SK-N-SH (cell line): ENCODE measurements at regions not wholly inside any gene's neighbourhood (a gene's known extent, or its start where the extent isn't known, plus 50 kb on each side); places are given as distances from the start of the nearest gene placed in this dataset.
"Not testable (repeated sequence)": the region's sequence is repeated elsewhere in the genome, so short reads cannot be mapped to it uniquely, and the experiment has no call there.

ENCODE experiments used
- CTCF ChIA-PET: fragments of 300-600, 350-600 bp; formaldehyde crosslinking; extraction: SDS; loops from one replicate; lab custom pipeline; 2021; lab: Yijun Ruan, JAX
- POLR2A ChIA-PET: fragments of 350-600 bp; sonication (Branson Sonifier 250); formaldehyde crosslinking; extraction: SDS; loops from one replicate; lab custom pipeline; 2020; ENCODE audit warnings: antibody characterized with exemption, inconsistent platforms; lab: Yijun Ruan, JAX
- DNase-seq: peaks from one replicate; pipeline ENCODE4 v3.0.0; 2012
- H2AFZ ChIP-seq: fragments of 200-600 bp; sonication (generic); 2 replicates; pipeline ENCODE4 v1.8.1; 2016; ENCODE audit warnings: antibody characterized with exemption, mild to moderate bottlenecking, low read depth
- H3F3A ChIP-seq: fragments of 200-600 bp; sonication (generic); replicated peaks from 2 replicates; pipeline ENCODE3; 2016; ENCODE audit warnings: antibody characterized with exemption, mild to moderate bottlenecking; ENCODE audit not compliant: insufficient read depth
- H3K27ac ChIP-seq, 2 experiments: fragments of 200-500 bp in 1 of 2; fragments of 200-600 bp in 1 of 2; sonication (Bioruptor generic) in 1 of 2; sonication (generic), shearing (Covaris generic) in 1 of 2; 2 replicates each; pipeline versions ENCODE4 v1.5.1 to v1.6.1; 2014 to 2016; ENCODE audit warnings: low read depth in 2 of 2, inconsistent platforms in 1 of 2, low read length in 1 of 2, mild to moderate bottlenecking in 1 of 2, mixed read lengths in 1 of 2
- H3K27me3 ChIP-seq: fragments of 200-600 bp; sonication (generic), shearing (Covaris generic); 2 replicates; pipeline ENCODE4 v1.6.1; 2016; ENCODE audit warnings: mixed run types; ENCODE audit not compliant: insufficient read depth
- H3K36me3 ChIP-seq, 2 experiments: fragments of 200-500 bp in 1 of 2; fragments of 200-600 bp in 1 of 2; sonication (Bioruptor generic) in 1 of 2; sonication (generic) in 1 of 2; replicated peaks in 1 of 2; 2 replicates each; pipeline versions ENCODE3 to v1.5.1; 2014 to 2016; ENCODE audit warnings: low read length in 1 of 2, mild to moderate bottlenecking in 1 of 2; ENCODE audit not compliant: insufficient read depth in 2 of 2, control insufficient read depth in 1 of 2
- H3K4me1 ChIP-seq, 2 experiments: fragments of 200-500 bp in 1 of 2; fragments of 200-600 bp in 1 of 2; sonication (Bioruptor generic) in 1 of 2; sonication (generic), shearing (Covaris generic) in 1 of 2; 2 replicates each; pipeline versions ENCODE4 v1.5.1 to v1.6.1; 2014 to 2016; ENCODE audit warnings: low read depth in 1 of 2, low read length in 1 of 2, mixed run types in 1 of 2; ENCODE audit not compliant: insufficient read depth in 2 of 2, control insufficient read depth in 1 of 2
- H3K4me2 ChIP-seq: fragments of 200-600 bp; sonication (generic), shearing (Covaris generic); 2 replicates; pipeline ENCODE4 v1.6.1; 2017; ENCODE audit warnings: mixed run types
- H3K4me3 ChIP-seq, 2 experiments: fragments of 200-500 bp in 1 of 2; fragments of 200-600 bp in 1 of 2; sonication (Bioruptor generic) in 1 of 2; sonication (generic), shearing (Covaris generic) in 1 of 2; 2 replicates each; pipeline versions ENCODE4 v1.5.1 to v1.8.1; 2014 to 2016; ENCODE audit warnings: low read depth in 2 of 2, inconsistent platforms in 1 of 2, low read length in 1 of 2, mild to moderate bottlenecking in 1 of 2, mixed read lengths in 1 of 2, moderate library complexity in 1 of 2
- H3K79me2 ChIP-seq: fragments of 200-600 bp; sonication (generic); 2 replicates; pipeline ENCODE4 v1.8.1; 2017; ENCODE audit warnings: mild to moderate bottlenecking; ENCODE audit not compliant: insufficient read depth
- H3K9ac ChIP-seq: fragments of 200-600 bp; sonication (generic); 2 replicates; pipeline ENCODE4 v1.6.1; 2017; ENCODE audit warnings: mixed run types
- H3K9me2 ChIP-seq: fragments of 200-600 bp; sonication (generic); 2 replicates; pipeline ENCODE4 v1.6.1; 2017; ENCODE audit warnings: mixed run types
- H3K9me3 ChIP-seq: fragments of 200-600 bp; sonication (generic); 2 replicates; pipeline ENCODE4 v1.6.1; 2017; ENCODE audit warnings: mixed run types, mild to moderate bottlenecking, moderate library complexity
- H4K20me1 ChIP-seq: fragments of 200-600 bp; sonication (generic); 2 replicates; pipeline ENCODE4 v1.6.1; 2017; ENCODE audit warnings: mild to moderate bottlenecking, mixed run types; ENCODE audit not compliant: insufficient read depth
- CHD2 ChIP-seq: fragments of 150-350 bp; IDR thresholded peaks from 2 replicates; pipeline ENCODE4 v1.6.1; 2018; ENCODE audit warnings: low read length; ENCODE audit not compliant: partially characterized antibody
- ELF1 ChIP-seq: IDR thresholded peaks from 2 replicates; pipeline ENCODE4 v1.4.0; 2012
- EP300 ChIP-seq, 2 experiments: IDR thresholded peaks; 2 replicates each; pipeline versions ENCODE4 v1.4.0 to v1.6.1; 2012; ENCODE audit warnings: borderline replicate concordance in 1 of 2, low read depth in 1 of 2, low read length in 1 of 2
- FOSL2 ChIP-seq: IDR thresholded peaks from 2 replicates; pipeline ENCODE4 v1.4.0; 2012; ENCODE audit warnings: low read depth, mild to moderate bottlenecking, moderate library complexity, borderline replicate concordance
- FOXJ3 ChIP-seq: sonication (generic); formaldehyde crosslinking; IDR thresholded peaks from 2 replicates; pipeline ENCODE4 v1.5.1; 2020; ENCODE audit warnings: mild to moderate bottlenecking, missing genetic modification reagents
- GABPA ChIP-seq: IDR thresholded peaks from 2 replicates; pipeline ENCODE4 v1.4.0; 2012; ENCODE audit warnings: low read depth, mild to moderate bottlenecking
- GATA2 ChIP-seq: sonication (generic); formaldehyde crosslinking; IDR thresholded peaks from 2 replicates; pipeline ENCODE4 v1.5.0; 2020; ENCODE audit warnings: mild to moderate bottlenecking, missing genetic modification reagents
- JUND ChIP-seq: IDR thresholded peaks from 2 replicates; pipeline ENCODE4 v1.4.0; 2012
- MXI1 ChIP-seq: IDR thresholded peaks from 2 replicates; pipeline ENCODE4 v1.6.1; 2012; ENCODE audit warnings: mild to moderate bottlenecking, low read depth, low read length, improper control_type of control experiment
- NFIC ChIP-seq: IDR thresholded peaks from 2 replicates; pipeline ENCODE4 v1.4.0; 2012; ENCODE audit warnings: borderline replicate concordance
- RFX5 ChIP-seq: IDR thresholded peaks from 2 replicates; pipeline ENCODE4 v1.6.1; 2012; ENCODE audit warnings: mild to moderate bottlenecking, improper control_type of control experiment, low read length
- RXRA ChIP-seq: IDR thresholded peaks from 2 replicates; pipeline ENCODE4 v1.4.0; 2012; ENCODE audit warnings: low read depth, mild to moderate bottlenecking, borderline replicate concordance
- SIN3A ChIP-seq: IDR thresholded peaks from 2 replicates; pipeline ENCODE4 v1.6.1; 2012; ENCODE audit warnings: low read depth, mild to moderate bottlenecking, low read length, moderate library complexity, borderline replicate concordance
- YY1 ChIP-seq: IDR thresholded peaks from 2 replicates; pipeline ENCODE4 v1.4.0; 2012; ENCODE audit warnings: low read depth, mild to moderate bottlenecking
- WGBS: methylation state at CpG from one replicate; pipeline ENCODE4 v1.1.6; 2017; ENCODE audit warnings: low lambda C conversion rate; 5-methylcytosine and 5-hydroxymethylcytosine counted together
- TF ChIP-seq, protein P1 (sequence below): fragments of 150-350 bp; IDR thresholded peaks from 2 replicates; pipeline ENCODE4 v1.6.1; 2017; ENCODE audit warnings: antibody characterized with exemption, low read length, low read depth, borderline replicate concordance
- TF ChIP-seq, protein P2 (sequence below): fragments of 200-600 bp; sonication (generic); IDR thresholded peaks from 2 replicates; pipeline ENCODE4 v1.6.1; 2017; ENCODE audit warnings: antibody characterized with exemption, mild to moderate bottlenecking, moderate library complexity
- TF ChIP-seq, protein P3 (sequence below): IDR thresholded peaks from 2 replicates; pipeline ENCODE4; 2012

DNA sequence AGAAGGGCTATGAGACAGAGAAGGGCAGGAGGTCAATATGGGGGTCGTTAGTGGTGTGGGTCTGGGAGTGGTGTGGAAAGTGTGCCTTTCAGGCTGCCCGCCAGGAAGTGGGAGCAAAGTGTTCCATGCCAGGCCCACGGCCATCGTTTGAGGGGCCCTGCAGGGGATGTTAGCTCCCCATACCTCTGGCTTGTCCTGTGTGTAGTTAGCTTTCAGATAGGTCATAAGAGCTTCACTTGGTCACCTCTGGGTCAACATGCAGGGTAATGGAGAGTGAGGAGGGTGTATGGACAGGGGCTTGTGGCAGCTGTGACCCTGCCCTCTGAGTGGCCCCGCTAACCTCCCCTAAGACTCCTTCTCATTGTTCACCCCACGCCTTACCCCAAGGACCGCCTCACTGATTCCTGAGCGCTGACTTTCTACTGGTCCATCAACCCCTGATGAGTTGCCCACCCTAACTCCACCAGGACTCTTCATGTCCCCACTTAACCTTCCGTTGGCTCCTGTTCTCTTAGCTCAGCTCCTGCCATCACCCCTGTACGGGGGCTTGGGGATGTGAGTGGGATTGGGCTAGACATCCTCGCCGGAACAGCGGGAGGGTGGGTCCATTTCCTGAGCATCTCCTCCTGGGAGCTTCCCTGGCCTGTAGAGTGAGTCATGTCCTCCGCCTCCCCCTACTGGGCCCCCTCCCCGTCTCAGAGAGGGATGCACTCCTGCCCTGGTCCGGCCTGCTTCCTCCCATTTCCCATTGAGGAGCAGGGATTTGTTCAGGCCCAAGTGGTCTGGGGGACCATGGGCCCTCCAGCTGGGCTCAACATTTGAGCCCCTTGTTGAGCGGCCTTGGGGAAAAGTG, 125.7 kb downstream of the FGF18 start:
- Histone ChIP-seq H3K9me2 (no peaks in the 10 kb centered on the region), H3K36me3 (no peaks in the 10 kb centered on the region), H2AFZ (no peak overlapping the region), H4K20me1 (no peaks in the 10 kb centered on the region), H3K27me3 (no peaks in the 10 kb centered on the region), H3K27ac (no peak overlapping the region), H3K4me1 (no peaks in the 10 kb centered on the region; a peak in 1 of 4 replicates), H3K9me3 (no peaks in the 10 kb centered on the region), H3F3A (no peaks in the 10 kb centered on the region)
- DNase-seq: no peak
- 85% methylated on average over 16 of the region's 17 CpGs for WGBS
- TF ChIP-seq RXRA (no peak), EP300 (IDR thresholded peaks at IDR 0.05; ENCODE audit: borderline replicate concordance in 1 of 2, low read depth in 1 of 2, low read length in 1 of 2) (no peak), NFIC (no peak), ELF1 (no peak), RFX5 (no peak), CHD2 (no peak), FOXJ3 (CRISPR knock-in tag) (no peak), FOSL2 (no peak)
- TF ChIP-seq, protein P1, sequence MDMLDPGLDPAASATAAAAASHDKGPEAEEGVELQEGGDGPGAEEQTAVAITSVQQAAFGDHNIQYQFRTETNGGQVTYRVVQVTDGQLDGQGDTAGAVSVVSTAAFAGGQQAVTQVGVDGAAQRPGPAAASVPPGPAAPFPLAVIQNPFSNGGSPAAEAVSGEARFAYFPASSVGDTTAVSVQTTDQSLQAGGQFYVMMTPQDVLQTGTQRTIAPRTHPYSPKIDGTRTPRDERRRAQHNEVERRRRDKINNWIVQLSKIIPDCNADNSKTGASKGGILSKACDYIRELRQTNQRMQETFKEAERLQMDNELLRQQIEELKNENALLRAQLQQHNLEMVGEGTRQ: no peak
- TF ChIP-seq, all 33 proteins: peak for 0
- Histone ChIP-seq H3K4me3 (no peak overlapping the region), H3K79me2 (no peaks in the 10 kb centered on the region), H3K4me2 (no peak overlapping the region), H3K9ac (no peak overlapping the region)
- CTCF ChIA-PET: interaction anchor here (1.4 kb wide), 1 partner anchor 9 kb away, joined by 3 read pairs; no protein-coding TSS in a partner anchor
- POLR2A ChIA-PET: no interaction called here

DNA sequence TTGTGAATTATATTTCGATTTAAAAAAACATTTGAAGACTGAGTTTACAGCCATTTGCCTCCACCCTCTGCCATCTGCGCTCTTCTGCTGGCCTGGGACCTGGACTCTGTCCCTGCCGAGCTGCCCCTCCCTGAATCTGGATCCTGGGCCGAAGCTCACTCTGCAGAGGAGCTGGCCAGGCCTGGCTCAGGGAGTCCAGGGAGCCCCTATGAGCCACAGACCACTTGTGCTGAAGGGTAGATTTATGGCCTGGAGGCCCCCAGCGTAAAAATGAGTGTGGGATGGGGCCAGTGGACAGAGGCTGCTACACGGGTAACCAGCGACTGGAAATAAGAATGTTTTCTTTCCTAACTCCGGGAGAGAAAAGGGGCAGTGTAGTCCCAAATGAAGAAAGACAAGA, 129.8 kb downstream of the FGF18 start:
- H4K20me1 ChIP-seq: no peaks in the 10 kb centered on the region
- H3K9me2 ChIP-seq: no peaks in the 10 kb centered on the region
- H3K4me1 ChIP-seq: no peaks in the 10 kb centered on the region
- no peak overlapping the region for H2AFZ ChIP-seq
- no peaks in the 10 kb centered on the region for H3F3A ChIP-seq
- no peak for DNase-seq
- CTCF ChIA-PET: no interaction called here
- H3K36me3 ChIP-seq: no peaks in the 10 kb centered on the region
- no peaks in the 10 kb centered on the region for H3K9me3 ChIP-seq
- no peak overlapping the region for H3K9ac ChIP-seq
- H3K27me3 ChIP-seq: no peaks in the 10 kb centered on the region
- 70% methylated on average over 8 of the region's 8 CpGs for WGBS
- TF ChIP-seq EP300 (IDR thresholded peaks at IDR 0.05; ENCODE audit: borderline replicate concordance in 1 of 2, low read depth in 1 of 2, low read length in 1 of 2) (no peak), JUND (no peak), GATA2 (CRISPR knock-in tag) (no peak), MXI1 (no peak), GABPA (no peak), ELF1 (no peak), CHD2 (no peak), FOSL2 (no peak), RFX5 (no peak), YY1 (no peak), SIN3A (no peak)
- TF ChIP-seq, protein P2, sequence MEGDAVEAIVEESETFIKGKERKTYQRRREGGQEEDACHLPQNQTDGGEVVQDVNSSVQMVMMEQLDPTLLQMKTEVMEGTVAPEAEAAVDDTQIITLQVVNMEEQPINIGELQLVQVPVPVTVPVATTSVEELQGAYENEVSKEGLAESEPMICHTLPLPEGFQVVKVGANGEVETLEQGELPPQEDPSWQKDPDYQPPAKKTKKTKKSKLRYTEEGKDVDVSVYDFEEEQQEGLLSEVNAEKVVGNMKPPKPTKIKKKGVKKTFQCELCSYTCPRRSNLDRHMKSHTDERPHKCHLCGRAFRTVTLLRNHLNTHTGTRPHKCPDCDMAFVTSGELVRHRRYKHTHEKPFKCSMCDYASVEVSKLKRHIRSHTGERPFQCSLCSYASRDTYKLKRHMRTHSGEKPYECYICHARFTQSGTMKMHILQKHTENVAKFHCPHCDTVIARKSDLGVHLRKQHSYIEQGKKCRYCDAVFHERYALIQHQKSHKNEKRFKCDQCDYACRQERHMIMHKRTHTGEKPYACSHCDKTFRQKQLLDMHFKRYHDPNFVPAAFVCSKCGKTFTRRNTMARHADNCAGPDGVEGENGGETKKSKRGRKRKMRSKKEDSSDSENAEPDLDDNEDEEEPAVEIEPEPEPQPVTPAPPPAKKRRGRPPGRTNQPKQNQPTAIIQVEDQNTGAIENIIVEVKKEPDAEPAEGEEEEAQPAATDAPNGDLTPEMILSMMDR: no peak
- TF ChIP-seq, protein P3, sequence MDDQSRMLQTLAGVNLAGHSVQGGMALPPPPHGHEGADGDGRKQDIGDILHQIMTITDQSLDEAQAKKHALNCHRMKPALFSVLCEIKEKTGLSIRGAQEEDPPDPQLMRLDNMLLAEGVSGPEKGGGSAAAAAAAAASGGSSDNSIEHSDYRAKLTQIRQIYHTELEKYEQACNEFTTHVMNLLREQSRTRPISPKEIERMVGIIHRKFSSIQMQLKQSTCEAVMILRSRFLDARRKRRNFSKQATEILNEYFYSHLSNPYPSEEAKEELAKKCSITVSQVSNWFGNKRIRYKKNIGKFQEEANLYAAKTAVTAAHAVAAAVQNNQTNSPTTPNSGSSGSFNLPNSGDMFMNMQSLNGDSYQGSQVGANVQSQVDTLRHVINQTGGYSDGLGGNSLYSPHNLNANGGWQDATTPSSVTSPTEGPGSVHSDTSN: no peak
- TF ChIP-seq, protein P1: no peak
- H3K79me2 ChIP-seq: no peaks in the 10 kb centered on the region
- H3K4me2 ChIP-seq: no peak overlapping the region
- H3K27ac ChIP-seq: no peak overlapping the region
- POLR2A ChIA-PET: no interaction called here
- H3K4me3 ChIP-seq: no peak overlapping the region

GRCh38 chr5:171553817-171554216, 134.4 kb downstream of the FGF18 start:
- POLR2A ChIA-PET, CTCF ChIA-PET, H3K27ac ChIP-seq: not testable (repeated sequence)

More at GRCh38 chr5:171553817-171554216, 134.4 kb downstream of the FGF18 start:
- H3K9me3 ChIP-seq, DNase-seq, H2AFZ ChIP-seq, H3K9me2 ChIP-seq, H3K4me2 ChIP-seq, H3K4me3 ChIP-seq, H3K4me1 ChIP-seq, H3K27me3 ChIP-seq, H3K9ac ChIP-seq, H4K20me1 ChIP-seq, H3K36me3 ChIP-seq, H3K79me2 ChIP-seq, H3F3A ChIP-seq: not testable (repeated sequence)
- 58% methylated on average over 7 of the region's 7 CpGs for WGBS
